HG02973 (cell line): ENCODE measurements at regions not wholly inside any gene's neighbourhood (a gene's known extent, or its start where the extent isn't known, plus 50 kb on each side); places are given as distances from the start of the nearest gene placed in this dataset.

Experiments used
- ATAC-seq: cut with Tn5 transposase; IDR thresholded peaks from one replicate; pipeline ENCODE4 v1.9.1; 2021; ENCODE audit warnings: moderate library complexity; ENCODE audit not compliant: unreplicated experiment

DNA sequence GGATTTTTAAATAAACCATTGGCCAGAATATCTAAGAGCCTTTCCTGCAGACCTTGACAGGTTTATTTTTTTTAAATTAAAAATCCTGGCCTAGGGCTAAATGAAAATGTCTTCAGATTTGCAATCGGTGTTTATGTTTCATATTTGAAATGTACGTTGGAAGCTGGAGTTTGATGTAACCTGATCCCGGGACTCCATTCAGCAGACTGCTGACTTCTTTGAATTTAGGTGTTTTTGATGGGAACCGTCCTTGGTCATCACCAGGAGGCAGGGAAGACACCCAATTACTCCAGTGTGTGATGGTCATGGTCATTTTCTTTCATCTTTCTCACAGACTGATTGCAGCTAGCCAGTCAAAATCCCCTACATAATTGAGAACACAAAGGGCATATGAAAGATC is 60.1 kb upstream of the BRINP1 start:
- no peak for ATAC-seq

DNA sequence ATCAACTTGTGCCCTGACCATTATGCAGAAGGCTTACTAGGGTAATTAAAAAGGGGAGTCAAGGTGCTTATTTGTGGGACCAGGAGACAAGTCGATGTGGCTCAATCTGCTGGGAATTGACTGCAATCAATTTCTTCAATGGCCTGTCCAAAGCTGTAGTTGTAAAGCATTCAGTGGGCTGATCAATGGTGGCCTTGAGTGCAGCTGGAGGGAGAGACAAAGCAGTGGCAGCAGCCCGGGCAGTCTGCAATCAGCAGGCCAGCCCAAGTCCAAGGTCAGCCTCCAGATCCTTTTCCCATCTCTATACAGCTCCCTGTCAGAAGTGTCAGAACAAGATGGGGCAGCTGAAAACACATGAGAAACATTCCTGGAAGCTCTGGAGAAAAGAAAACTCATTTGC is 51.0 kb upstream of the BRINP1 start:
- no peak for ATAC-seq
